CD1c-positive myeloid dendritic cell (primary cell): ENCODE measurements at regions not wholly inside any gene's neighbourhood (a gene's known extent, or its start where the extent isn't known, plus 50 kb on each side); places are given as distances from the start of the nearest gene placed in this dataset.
"Not testable (repeated sequence)": the region's sequence is repeated elsewhere in the genome, so short reads cannot be mapped to it uniquely, and the experiment has no call there.

Experiments
- DNase-seq: peaks from one replicate; pipeline ENCODE4 v3.0.0-alpha.2; 2016; ENCODE audit errors: extremely low spot score

GRCh38 chr3:33919312-33920120, 121.1 kb downstream of the PDCD6IP start:
- DNase-seq = no peak

- no peak for DNase-seq
These were observed 122.1 kb downstream of the PDCD6IP start for GRCh38 chr3:33920511-33920910.

DNA sequence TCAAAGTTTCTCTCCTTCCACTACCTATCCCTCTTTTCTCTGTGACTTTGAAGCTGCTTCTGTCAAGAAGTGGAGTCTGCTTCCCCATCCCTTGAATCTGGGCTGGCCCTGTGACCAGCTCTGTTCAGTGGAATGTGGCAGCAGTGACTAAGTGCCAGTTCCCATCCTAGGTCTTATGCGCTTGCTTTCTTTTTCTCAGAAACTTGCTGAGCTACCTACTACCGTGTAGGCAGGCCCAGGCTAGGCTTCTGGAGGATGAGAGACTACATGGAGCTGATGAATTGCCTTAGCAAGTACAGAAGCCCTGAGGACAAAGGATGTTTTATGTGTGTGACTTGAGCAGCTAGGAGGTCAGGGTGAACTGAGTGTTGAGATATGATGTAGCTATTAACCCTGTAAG, 123.2 kb downstream of the PDCD6IP start:
- no peak for DNase-seq

DNA sequence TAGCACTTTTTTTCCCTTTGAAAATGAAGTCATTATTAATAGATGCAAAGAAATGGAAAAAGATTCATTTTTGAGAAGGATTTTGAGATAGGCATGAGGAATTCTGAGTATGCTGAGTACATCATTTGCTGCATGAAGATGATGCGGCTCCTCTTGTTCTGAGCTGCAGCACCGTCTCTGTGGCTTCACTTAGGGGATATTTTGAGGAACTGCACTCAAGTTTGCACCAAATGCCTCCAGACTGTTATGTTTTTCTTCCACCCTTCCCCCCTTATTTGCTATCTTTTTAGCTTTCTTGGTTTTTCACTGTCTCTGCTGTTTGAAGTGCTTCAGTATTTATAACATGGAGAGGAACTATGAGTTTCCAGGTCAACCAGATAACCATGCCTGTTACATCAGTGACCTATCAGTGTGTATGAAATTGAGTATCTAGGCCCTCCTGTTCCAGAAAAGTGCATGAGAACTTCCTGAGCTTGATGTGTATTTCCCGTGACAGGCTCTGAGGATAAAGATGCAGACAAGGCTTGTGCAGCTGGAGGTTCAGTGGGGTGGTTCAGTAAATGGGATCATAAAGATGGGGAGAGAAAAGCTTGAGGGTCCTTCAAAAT, 128.7 kb downstream of the PDCD6IP start:
- no peak for DNase-seq

DNA sequence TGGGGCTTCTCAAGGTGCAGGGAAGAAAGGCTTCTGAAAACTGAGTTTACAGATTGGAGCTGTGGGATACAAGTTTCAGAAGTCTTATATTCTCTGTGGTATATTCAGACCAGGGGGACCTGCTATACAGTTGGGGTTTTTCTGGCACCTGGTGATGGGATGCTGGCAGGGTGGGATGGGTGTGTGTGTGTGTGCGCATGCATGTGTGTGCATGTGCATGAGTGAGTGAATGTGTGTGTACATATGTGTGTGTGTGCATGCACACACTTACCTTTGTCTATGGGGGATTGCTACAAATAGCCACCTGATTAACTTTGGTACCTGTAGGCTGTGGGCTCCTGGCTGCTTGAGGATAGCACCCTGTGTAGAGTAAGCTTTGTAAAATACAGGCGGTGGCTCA, 131.4 kb downstream of the PDCD6IP start:
- no peak for DNase-seq

- DNase-seq = no peak
These were observed 133.1 kb downstream of the PDCD6IP start for GRCh38 chr3:33931512-33931911.

- DNase-seq = no peak
These were observed 133.8 kb downstream of the PDCD6IP start for GRCh38 chr3:33932010-33932764.

DNA sequence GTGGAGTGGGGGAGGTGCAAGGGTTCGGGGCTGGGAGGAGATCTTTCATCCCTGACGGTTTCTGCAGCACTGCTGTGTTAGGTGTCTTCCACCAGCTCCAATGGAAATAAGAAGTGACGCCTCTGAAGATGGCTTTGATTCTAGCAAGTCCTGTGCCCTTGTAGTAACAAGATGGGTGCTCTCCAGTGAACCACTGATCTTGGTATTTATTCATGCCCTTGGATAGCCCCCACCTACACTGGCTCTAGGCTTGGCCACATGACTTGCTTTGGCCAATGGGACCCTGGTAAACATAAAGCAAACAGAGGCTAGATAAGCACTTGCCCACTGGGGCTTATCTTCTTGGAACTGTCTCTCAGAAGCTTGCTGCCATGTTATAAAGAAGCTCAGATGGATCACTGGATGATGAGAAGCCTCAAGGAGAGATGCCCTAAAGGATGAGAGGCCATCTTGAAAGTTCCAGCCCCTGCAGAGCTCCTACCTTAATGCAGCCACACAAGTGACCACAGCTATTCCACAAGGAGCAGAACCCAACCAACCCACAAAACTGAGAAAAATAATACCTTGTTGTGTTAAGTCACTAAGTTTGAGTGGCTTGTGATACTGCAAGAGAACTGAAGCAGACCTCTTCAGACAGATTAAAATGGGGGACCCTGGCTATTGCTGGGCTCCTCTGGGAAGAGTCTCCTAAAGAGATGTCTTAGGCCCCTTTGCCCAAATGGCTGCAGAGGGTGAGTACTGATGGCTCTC, 137.9 kb downstream of the PDCD6IP start:
- DNase-seq = no peak

GRCh38 chr3:33936921-33937525, 138.6 kb downstream of the PDCD6IP start:
- DNase-seq = no peak

DNA sequence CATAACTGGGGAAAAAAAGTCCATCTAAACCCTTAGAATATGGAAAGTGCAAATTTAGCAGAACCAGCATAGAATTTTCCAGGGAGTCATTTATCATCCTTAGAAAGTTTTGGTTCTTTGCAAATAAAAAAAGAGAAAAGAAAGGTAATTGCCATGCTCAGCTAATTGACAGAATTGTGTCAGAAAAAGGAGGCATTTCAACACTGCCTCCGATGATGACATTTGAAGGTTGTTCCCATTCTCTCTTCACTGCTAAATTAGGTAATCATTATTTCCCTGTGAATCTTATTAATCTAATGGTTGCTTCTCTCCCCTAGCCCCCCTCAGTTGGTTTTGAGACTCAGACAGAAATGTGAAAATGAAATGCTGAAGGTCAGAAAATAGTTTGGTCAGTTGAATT, 139.2 kb downstream of the PDCD6IP start:
- DNase-seq = no peak

DNA sequence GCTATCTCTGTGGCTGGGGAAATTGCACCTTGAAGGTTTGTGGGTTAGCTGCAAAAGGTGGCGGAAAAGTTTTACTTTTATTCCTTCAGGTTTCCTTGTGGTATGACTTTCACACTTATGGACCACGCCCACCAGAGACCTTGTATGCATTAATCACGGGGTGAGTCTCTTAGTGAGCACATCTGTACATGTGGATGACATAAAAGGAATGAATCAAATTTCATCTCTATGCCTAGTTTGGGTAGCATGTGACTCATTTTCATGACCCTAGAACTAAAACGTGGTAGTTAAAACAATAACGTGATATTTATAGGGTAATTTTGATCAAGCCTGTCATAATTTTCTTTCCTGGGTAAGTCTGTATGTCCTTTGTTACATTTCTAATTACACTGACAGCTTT, 141.7 kb downstream of the PDCD6IP start:
- no peak for DNase-seq

DNA sequence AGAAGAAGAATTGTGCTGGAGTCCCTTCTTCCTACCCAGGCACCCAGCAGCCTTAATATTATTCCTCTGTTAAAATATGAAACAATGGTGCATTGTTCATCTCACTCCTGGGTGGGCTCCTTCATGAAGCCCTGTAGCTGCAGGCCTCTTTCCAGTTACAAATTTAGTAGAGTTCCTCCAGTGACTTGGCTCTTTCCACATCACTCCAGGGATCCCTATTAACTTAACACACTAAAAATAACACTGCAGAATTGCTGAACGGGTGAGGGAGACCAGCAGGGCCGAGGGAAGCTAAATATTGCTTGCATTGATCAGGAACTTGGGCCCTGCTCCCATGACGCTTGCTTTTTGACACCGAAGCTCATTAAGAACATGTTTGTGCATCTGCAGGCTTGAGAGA, 142.3 kb downstream of the PDCD6IP start:
- no peak for DNase-seq

DNA sequence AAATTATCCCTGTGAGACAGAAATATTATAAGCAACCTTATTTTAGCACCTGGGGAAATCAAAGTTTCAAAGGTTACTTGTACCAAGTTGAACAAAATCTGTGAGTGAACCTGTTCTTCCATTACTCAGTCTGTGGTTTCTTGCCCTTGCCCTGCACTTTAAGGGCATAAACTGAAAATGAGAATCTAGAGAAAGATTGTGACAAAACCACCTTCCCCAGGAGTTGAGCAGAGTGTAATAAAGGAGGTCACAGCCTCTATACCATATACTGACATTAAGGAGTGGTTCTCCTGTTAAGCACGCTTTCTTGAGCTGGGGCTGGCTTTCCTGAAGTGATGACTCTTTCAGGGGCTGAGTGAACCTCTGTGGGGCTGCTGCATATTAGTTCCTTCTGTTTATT, 143.4 kb downstream of the PDCD6IP start:
- no peak for DNase-seq

DNA sequence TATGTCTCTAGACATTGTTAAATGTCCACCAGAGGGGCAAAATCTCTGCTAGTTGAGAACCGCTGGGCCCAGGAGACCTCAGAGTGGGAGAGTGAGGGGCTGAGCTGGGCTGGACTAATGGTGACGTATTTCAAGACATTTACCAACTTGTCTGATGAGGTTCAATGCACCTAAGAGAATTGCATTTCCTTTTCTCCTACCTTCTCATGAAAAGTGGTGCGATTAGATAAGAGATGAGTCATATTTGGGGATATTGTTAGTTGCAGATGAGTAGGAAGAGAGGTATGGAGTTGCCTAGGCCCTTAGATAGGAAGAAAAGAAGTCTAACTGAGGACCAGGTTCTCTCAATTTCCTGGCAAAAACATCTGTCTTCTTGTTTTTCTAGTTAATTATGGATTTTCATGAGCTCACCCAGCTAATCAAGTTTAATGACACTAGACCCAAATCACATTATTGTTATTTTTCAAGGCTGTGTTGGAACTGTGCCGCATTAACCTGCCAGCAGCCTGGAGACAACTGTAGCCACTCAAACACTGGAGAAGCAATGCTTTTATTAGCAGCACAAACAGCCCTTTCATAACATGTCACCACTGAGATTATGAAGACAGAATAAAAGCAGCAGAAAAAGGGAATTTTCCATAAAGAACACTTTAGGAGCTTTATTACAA, 144.2 kb downstream of the PDCD6IP start:
- no peak for DNase-seq

GRCh38 chr3:33943277-33943676, 144.8 kb downstream of the PDCD6IP start:
- DNase-seq = no peak

DNA sequence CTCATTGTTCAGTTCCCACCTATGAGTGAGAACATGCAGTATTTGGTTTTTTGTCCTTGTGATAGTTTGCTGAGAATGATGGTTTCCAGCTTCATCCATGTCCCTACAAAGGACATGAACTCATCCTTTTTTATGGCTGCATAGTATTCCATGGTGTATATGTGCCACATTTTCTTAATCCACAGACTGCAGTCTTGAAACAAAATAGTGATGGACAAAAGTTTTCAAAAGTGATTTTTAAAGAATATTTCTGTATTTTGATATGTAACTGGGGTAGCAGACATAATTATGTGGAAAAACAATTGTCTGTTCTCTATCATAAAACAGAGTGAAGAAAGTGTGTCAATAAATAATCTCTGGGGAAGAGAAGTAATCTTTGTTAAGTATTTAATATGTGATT, 148.2 kb downstream of the PDCD6IP start:
- DNase-seq = not testable (repeated sequence)

GRCh38 chr3:33947272-33948195, 149.1 kb downstream of the PDCD6IP start:
- DNase-seq = no peak

- DNase-seq = no peak
These were observed 150.6 kb downstream of the PDCD6IP start for GRCh38 chr3:33949074-33949473.

- no peak for DNase-seq
These were observed 156.5 kb downstream of the PDCD6IP start for GRCh38 chr3:33954956-33955355.

- no peak for DNase-seq
These were observed 157.8 kb downstream of the PDCD6IP start for GRCh38 chr3:33956206-33956605.
